ENCODE measurements at regions not wholly inside any gene's neighbourhood (a gene's known extent, or its start where the extent isn't known, plus 50 kb on each side); places are given as distances from the start of the nearest gene placed in this dataset.
A peak's percentile ranks its signal among the peaks of the same experiment; 100 is the strongest.

DNA sequence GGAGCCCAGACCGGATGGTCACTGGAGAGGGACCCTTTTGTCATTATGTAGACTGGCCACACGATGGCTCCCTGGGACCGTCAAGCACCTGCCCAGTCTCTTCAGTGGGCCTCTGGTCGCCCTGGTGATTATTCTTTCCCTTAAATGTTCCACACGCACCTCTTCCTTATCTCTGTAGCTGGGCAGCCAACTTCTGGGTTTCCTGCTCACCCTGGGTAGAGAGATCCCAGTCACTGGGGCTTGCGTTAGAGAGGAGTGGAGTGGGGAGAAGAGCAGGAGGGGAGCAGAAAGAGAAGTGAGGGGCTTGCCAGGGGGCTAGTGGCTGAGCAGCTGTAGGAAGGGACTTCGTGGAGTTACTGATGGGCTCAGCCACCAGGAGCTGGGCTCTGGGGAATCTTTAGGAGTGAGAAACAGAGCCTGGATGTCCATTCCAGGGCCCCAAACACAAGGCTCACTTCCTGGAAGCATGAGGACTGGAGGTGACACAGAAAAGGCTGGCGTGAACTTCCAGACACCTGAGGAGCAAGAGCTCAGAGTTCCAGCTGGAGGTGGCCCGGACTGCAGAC is 150.1 kb downstream of the DHX35 start:
- Histone ChIP-seq H3K27me3 (ENCODE audit: insufficient read depth, poor library complexity, severe bottlenecking) (no peaks in the 10 kb centered on the region), H3K4me3 (replicated peaks; ENCODE audit: insufficient read depth, low read length) (no peak overlapping the region), H3K27ac (replicated peaks) (no peak overlapping the region)
- TF ChIP-seq SPI1 (IDR thresholded peaks at IDR 0.05; ENCODE audit: borderline replicate concordance, low read depth) (no peak), POLR2AphosphoS5 (IDR thresholded peaks at IDR 0.05; ENCODE audit: low read depth) (no peak), GABPA (IDR thresholded peaks at IDR 0.05; ENCODE audit: low read depth) (no peak)
- TF ChIP-seq, protein P1, sequence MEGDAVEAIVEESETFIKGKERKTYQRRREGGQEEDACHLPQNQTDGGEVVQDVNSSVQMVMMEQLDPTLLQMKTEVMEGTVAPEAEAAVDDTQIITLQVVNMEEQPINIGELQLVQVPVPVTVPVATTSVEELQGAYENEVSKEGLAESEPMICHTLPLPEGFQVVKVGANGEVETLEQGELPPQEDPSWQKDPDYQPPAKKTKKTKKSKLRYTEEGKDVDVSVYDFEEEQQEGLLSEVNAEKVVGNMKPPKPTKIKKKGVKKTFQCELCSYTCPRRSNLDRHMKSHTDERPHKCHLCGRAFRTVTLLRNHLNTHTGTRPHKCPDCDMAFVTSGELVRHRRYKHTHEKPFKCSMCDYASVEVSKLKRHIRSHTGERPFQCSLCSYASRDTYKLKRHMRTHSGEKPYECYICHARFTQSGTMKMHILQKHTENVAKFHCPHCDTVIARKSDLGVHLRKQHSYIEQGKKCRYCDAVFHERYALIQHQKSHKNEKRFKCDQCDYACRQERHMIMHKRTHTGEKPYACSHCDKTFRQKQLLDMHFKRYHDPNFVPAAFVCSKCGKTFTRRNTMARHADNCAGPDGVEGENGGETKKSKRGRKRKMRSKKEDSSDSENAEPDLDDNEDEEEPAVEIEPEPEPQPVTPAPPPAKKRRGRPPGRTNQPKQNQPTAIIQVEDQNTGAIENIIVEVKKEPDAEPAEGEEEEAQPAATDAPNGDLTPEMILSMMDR (IDR thresholded peaks at IDR 0.05; ENCODE audit: insufficient read depth, low read length): peak; percentile 30
- TF ChIP-seq, protein P2, sequence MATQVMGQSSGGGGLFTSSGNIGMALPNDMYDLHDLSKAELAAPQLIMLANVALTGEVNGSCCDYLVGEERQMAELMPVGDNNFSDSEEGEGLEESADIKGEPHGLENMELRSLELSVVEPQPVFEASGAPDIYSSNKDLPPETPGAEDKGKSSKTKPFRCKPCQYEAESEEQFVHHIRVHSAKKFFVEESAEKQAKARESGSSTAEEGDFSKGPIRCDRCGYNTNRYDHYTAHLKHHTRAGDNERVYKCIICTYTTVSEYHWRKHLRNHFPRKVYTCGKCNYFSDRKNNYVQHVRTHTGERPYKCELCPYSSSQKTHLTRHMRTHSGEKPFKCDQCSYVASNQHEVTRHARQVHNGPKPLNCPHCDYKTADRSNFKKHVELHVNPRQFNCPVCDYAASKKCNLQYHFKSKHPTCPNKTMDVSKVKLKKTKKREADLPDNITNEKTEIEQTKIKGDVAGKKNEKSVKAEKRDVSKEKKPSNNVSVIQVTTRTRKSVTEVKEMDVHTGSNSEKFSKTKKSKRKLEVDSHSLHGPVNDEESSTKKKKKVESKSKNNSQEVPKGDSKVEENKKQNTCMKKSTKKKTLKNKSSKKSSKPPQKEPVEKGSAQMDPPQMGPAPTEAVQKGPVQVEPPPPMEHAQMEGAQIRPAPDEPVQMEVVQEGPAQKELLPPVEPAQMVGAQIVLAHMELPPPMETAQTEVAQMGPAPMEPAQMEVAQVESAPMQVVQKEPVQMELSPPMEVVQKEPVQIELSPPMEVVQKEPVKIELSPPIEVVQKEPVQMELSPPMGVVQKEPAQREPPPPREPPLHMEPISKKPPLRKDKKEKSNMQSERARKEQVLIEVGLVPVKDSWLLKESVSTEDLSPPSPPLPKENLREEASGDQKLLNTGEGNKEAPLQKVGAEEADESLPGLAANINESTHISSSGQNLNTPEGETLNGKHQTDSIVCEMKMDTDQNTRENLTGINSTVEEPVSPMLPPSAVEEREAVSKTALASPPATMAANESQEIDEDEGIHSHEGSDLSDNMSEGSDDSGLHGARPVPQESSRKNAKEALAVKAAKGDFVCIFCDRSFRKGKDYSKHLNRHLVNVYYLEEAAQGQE (IDR thresholded peaks at IDR 0.05; ENCODE audit: insufficient replicate concordance, low read depth): no peak
- peak in 1 of 2 experiments; percentile 7 for DNase-seq (ENCODE audit: low read depth in 1 of 2, low spot score in 1 of 2)

DNA sequence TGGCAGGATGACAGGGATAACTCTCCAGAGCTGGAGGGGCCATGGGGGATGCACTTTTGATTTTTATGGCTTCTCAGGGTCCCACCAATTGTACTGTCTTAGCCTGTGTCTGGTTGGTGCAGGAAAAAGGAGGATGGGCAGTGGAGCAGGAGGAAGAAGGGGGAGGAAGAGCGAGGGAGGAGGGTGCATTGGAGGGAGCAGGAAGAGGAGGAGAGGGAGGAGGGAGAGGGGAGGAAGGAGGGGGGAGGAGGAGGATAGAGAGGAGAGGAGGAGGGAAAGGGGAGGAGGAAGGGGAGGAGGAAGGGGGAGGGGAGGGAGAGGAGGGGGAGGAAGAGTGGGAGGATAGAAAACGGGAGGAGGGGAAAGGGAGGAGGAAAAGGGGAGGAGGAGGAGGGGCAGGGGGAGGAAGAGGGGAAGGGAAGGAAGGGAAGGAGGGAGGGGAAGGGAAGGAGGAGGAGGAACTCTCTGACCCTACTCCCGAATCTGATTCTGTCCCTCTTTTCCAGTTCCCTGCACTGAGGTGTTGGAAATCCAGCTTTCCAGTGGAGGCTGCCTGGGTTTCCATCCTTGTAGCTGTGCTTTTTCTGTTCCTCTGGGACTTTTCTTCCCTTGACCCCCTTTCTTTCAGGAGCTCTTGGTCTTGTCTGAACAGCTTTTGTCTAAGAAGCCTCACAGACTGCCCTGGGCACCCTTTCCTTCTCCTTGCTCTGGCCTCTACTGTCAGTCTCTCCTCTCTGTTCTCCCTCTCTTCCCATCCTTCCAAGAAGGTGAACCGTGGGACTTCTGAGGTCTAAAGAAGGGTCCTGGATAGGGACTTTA is 149.4 kb downstream of the DHX35 start:
- Histone ChIP-seq H3K27me3 (ENCODE audit: insufficient read depth, poor library complexity, severe bottlenecking) (no peaks in the 10 kb centered on the region), H3K27ac (replicated peaks) (no peak overlapping the region), H3K4me3 (replicated peaks; ENCODE audit: insufficient read depth, low read length) (no peak overlapping the region)

DNA sequence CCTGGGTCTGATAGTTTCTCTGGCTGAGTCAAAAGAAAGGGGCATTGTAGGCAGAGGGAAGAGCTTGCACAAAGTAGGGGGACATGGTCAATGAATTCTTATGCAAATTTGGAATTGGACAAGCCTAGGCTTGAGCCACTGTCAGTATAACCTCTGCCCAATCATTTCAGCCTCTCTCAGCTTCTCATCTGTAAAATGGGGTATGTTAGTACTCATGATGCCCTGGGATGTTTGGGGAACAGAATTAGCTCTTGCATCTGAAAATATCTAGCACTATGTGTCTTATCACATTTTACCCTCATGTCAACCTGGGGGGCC is 148.6 kb downstream of the DHX35 start:
- no peaks in the 10 kb centered on the region for H3K27me3 ChIP-seq (ENCODE audit: insufficient read depth, poor library complexity, severe bottlenecking)
- no peak for DNase-seq (ENCODE audit: low read depth in 1 of 2, low spot score in 1 of 2)
- no peak for TF ChIP-seq GABPA (IDR thresholded peaks at IDR 0.05; ENCODE audit: low read depth)
- TF ChIP-seq SPI1 (IDR thresholded peaks at IDR 0.05; ENCODE audit: borderline replicate concordance, low read depth): no peak
- TF ChIP-seq POLR2AphosphoS5 (IDR thresholded peaks at IDR 0.05; ENCODE audit: low read depth): no peak
- TF ChIP-seq, protein P1 (IDR thresholded peaks at IDR 0.05; ENCODE audit: insufficient read depth, low read length): no peak
- TF ChIP-seq, protein P2 (IDR thresholded peaks at IDR 0.05; ENCODE audit: insufficient replicate concordance, low read depth): no peak
- no peak overlapping the region for H3K27ac ChIP-seq (replicated peaks)
- no peak overlapping the region for H3K4me3 ChIP-seq (replicated peaks; ENCODE audit: insufficient read depth, low read length)

More for the DNA sequence above, 149.4 kb downstream of the DHX35 start:
- TF ChIP-seq, protein P1 (IDR thresholded peaks at IDR 0.05; ENCODE audit: insufficient read depth, low read length): no peak
- no peak for TF ChIP-seq GABPA (IDR thresholded peaks at IDR 0.05; ENCODE audit: low read depth)
- TF ChIP-seq, protein P2 (IDR thresholded peaks at IDR 0.05; ENCODE audit: insufficient replicate concordance, low read depth): no peak
- TF ChIP-seq SPI1 (IDR thresholded peaks at IDR 0.05; ENCODE audit: borderline replicate concordance, low read depth): no peak
- no peak for TF ChIP-seq POLR2AphosphoS5 (IDR thresholded peaks at IDR 0.05; ENCODE audit: low read depth)
- DNase-seq (ENCODE audit: low read depth in 1 of 2, low spot score in 1 of 2): no peak
